Erythroblast (primary cell): ENCODE measurements at regions not wholly inside any gene's neighbourhood (a gene's known extent, or its start where the extent isn't known, plus 50 kb on each side); places are given as distances from the start of the nearest gene placed in this dataset.

ENCODE experiments used
- GATA1 ChIP-seq: IDR thresholded peaks from 2 replicates; pipeline ENCODE4 v1.6.1; 2011; ENCODE audit warnings: low read depth, mild to moderate bottlenecking, control low read depth, low read length, moderate library complexity
- POLR2A ChIP-seq: IDR thresholded peaks from 2 replicates; pipeline ENCODE4 v1.6.1; 2011; ENCODE audit warnings: mild to moderate bottlenecking, low read length

DNA sequence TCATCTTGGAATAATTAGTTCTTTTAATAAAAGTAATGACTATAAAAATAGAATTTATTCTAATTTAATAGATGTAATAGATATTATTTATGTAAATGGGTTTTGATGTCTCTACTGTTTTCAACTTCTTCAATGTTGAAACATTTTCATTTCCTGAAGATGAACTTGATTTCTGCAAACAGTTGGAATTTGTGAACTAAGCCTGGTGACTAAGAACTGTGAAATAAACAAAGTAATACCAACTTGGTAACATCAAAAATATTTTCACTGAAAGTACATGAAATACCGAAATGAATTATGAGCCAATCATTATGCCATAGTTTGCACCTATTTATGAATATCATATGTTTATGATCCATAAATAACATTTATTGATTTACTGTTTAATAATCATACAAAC, 143.8 kb upstream of the FGF10 start:
- no peak for TF ChIP-seq POLR2A
- TF ChIP-seq GATA1, result no peak
